Sigmoid colon (tissue), 4 donors: ENCODE measurements at regions not wholly inside any gene's neighbourhood (a gene's known extent, or its start where the extent isn't known, plus 50 kb on each side); places are given as distances from the start of the nearest gene placed in this dataset.

ENCODE experiments used
- CTCF ChIP-seq, 4 experiments: fragments of 450-650 bp in 3 of 4; fragments of 200-600 bp in 1 of 4; IDR thresholded peaks; one replicate each; pipeline ENCODE4 v1.5.1; 2016 to 2019; ENCODE audit warnings: antibody characterized with exemption in 4 of 4, mild to moderate bottlenecking in 3 of 4, moderate library complexity in 2 of 4
- POLR2A ChIP-seq, 2 donors: fragments of 450-650 bp; IDR thresholded peaks; one replicate each; pipeline ENCODE4 v1.6.1; 2016; ENCODE audit warnings: antibody characterized with exemption in 2 of 2, mild to moderate bottlenecking in 2 of 2, moderate library complexity in 2 of 2
- POLR2AphosphoS5 ChIP-seq, 4 donors: sonication (generic); formaldehyde crosslinking; IDR thresholded peaks; one replicate each; pipeline ENCODE4 v1.6.1; 2017; ENCODE audit warnings: antibody characterized with exemption in 4 of 4

- TF ChIP-seq CTCF (IDR thresholded peaks at IDR 0.05), result no peak
- TF ChIP-seq POLR2AphosphoS5 (IDR thresholded peaks at IDR 0.05), result no peak
- TF ChIP-seq POLR2A (IDR thresholded peaks at IDR 0.05), result no peak
These were observed 95.7 kb upstream of the IQCM start for GRCh38 chr4:149911354-149911753.
